Right lobe of liver (tissue), 6 donors: ENCODE measurements at regions not wholly inside any gene's neighbourhood (a gene's known extent, or its start where the extent isn't known, plus 50 kb on each side); places are given as distances from the start of the nearest gene placed in this dataset.
"Not testable (repeated sequence)": the region's sequence is repeated elsewhere in the genome, so short reads cannot be mapped to it uniquely, and the experiment has no call there.

ENCODE experiments used
- ATAC-seq, 4 donors: fragments of 200-7000 bp; cut with Tn5 transposase; one replicate each; pipeline ENCODE4 v1.9.1; 2020; ENCODE audit warnings: mild to moderate bottlenecking in 4 of 4, moderate library complexity in 4 of 4
- DNase-seq, 3 donors: peaks; one replicate each; pipeline ENCODE4 v3.0.0-alpha.2; 2020
- H3K27ac ChIP-seq, 3 donors: fragments of 200-600 bp; one replicate each; pipeline ENCODE4 v1.8.0; 2022
- H3K27me3 ChIP-seq, 2 donors: fragments of 200-600 bp; one replicate each; pipeline ENCODE4 v1.8.0; 2022
- H3K36me3 ChIP-seq, 4 donors: fragments of 200-600 bp; sonication (generic) in 1 of 4; one replicate each; pipeline versions ENCODE4 v1.5.1 to v1.8.0; 2017 to 2022; ENCODE audit warnings: control low read depth in 1 of 4
- H3K4me1 ChIP-seq, 4 donors: fragments of 200-600 bp; sonication (generic) in 1 of 4; one replicate each; pipeline versions ENCODE4 v1.5.1 to v1.8.0; 2017 to 2022; ENCODE audit warnings: control low read depth in 1 of 4
- H3K4me3 ChIP-seq, 3 donors: fragments of 200-600 bp; one replicate each; pipeline ENCODE4 v1.8.0; 2022
- H3K9me3 ChIP-seq, 4 donors: fragments of 200-600 bp; sonication (generic) in 1 of 4; one replicate each; pipeline versions ENCODE4 v1.5.1 to v1.8.0; 2017 to 2022; ENCODE audit warnings: control low read depth in 1 of 4
- WGBS: methylation state at CpG from one replicate; pipeline ENCODE4 v1.1.6; 2018; ENCODE audit warnings: low coverage, low lambda C conversion rate; ENCODE audit not compliant: insufficient coverage; ENCODE audit errors: missing lambda C conversion rate; 5-methylcytosine and 5-hydroxymethylcytosine counted together
- intact Hi-C, 2 donors: fragments of 100-400 bp; cut with DNase I; formaldehyde crosslinking; loops; one replicate each; pipeline versions ENCODE4 v1.11.2 to v1.14.1; 2022
- donor health status: DM: no; HTN: yes; CAD: no.
- donor health status: DM: no; HTN: no; CAD: no.
- donor health status: DM: no; HTN: no; CAD: no.
- donor health status: DM: no; HTN: yes; CAD: no.
- donor health status: DM: no; HTN: yes; CAD: no.

DNA sequence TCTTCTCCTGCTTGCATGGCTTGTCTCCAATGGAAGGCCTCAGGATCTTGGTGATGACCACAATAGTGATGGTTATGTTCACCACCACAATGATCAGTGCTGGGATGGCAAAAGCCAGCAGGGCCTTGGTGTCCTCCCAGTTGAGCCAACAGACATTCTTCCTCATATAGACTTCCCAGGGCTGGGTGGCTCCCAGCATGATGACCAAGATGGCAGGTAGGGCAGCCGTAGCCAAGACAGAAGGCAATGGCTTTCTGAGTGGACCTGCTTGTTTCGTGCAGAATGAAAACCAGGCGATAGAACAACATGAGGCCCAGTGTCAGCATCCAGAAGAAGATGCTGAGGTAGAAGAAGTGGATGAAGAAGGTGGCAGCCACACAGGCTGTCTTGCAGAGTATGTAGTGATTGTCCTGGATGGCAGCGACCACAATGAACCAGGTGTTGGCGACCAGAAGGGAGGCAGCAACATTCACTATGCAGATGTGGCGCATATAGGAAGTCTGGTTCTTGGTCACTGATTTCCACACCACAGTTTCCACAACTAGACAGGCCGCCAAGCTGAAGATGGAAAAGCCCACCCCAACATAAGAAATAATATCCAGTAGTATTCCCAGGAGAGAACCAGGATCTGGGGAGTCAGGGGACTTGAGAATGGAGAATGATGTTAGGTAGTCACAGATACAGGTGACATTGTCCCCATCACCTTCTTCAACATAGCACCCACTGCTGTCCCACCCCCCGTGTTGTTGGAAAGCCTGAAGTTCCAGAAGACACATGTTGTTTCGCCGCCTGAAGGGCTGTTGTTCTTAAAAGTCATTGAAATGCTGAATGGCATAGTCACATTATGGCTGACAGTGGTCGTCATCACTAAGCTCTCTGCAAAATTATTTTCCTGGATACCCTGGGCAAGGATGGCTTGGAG is 1671.4 kb downstream of the SPATA31A7 start:
- H3K27ac ChIP-seq, H3K4me3 ChIP-seq, H3K4me1 ChIP-seq, intact Hi-C loops, H3K36me3 ChIP-seq, DNase-seq, H3K9me3 ChIP-seq: not testable (repeated sequence)
- peaks cover 0 to 11% of the 10 kb centered on the region in 2 donors for H3K27me3 ChIP-seq
- 59% methylated on average over 11 of the region's 11 CpGs for WGBS
- peak in 2 of 4 donors; percentile 33 to 45 for ATAC-seq

DNA sequence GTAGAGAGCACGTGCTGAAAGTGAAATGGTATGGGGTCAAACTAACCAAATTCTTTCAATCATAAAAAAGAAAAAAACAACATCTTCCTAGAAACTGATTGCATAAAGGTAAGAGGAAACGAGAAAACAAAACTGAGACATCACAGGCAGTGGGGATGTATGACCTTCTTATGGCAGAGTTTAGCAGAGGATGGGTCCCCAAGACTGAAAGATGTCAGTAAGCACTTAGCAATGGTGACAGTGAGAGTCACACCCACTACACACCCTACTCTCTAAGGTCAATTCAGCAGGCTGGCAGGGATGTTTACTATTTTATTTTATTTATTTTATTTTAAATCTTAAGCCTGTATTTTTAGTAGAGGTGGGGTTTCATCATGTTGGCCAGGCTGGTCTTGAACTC is 1672.3 kb downstream of the SPATA31A7 start:
- DNase-seq, H3K9me3 ChIP-seq, H3K4me1 ChIP-seq, intact Hi-C loops, H3K27me3 ChIP-seq, H3K4me3 ChIP-seq, H3K27ac ChIP-seq, H3K36me3 ChIP-seq: not testable (repeated sequence)
- ATAC-seq, result peak in 3 of 4 donors; percentile 9 to 27 (median 11)
- WGBS, result 42% methylated on average over 2 of the region's 2 CpGs

DNA sequence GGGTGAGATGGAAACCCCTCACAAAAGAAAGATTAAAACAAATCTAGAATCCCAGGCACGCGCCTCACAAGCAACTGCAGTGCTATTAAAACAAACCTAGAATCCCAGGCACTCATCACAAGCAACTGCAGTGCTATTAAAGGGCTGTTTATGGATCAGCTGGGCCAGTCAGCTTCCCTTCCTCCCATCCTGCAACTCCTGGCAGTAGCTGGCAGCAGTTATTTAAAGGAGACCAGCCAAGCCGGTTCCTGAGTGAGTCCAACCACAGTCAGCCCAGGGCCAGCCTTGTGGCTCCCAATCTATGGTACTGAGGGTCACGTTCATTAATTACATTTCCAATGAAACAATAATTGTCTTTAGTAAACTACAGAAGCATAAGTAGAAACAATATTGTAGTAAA is 1673.5 kb downstream of the SPATA31A7 start:
- WGBS, result 28% methylated on average over 4 of the region's 4 CpGs
- ATAC-seq, result not testable (repeated sequence)

DNA sequence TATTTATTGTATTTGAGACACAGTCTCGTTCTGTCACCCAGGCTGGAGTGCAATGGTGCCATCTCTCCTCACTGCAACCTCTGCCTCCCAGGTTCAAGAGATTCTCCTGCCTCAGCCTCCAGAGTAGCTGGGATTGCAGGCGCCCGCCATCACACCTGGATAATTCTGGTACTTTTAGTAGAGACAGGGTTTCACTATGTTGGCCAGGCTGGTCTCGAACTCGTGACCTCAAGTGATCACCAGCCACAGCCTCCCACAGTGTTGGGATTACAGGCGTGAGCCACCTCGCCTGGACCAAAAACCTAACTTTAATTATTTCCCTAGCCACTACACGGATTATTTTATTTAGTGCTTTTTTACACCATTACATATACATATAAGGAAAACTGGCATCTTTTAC is 1674.0 kb downstream of the SPATA31A7 start:
- WGBS, result 53% methylated on average over 8 of the region's 8 CpGs
- H3K9me3 ChIP-seq, H3K4me3 ChIP-seq, H3K27me3 ChIP-seq, H3K4me1 ChIP-seq, H3K36me3 ChIP-seq, H3K27ac ChIP-seq, DNase-seq, ATAC-seq, intact Hi-C loops: not testable (repeated sequence)

More for the DNA sequence above, 1673.5 kb downstream of the SPATA31A7 start:
- H3K4me1 ChIP-seq, H3K36me3 ChIP-seq, H3K9me3 ChIP-seq, H3K27me3 ChIP-seq, intact Hi-C loops, H3K27ac ChIP-seq, DNase-seq, H3K4me3 ChIP-seq: not testable (repeated sequence)

DNA sequence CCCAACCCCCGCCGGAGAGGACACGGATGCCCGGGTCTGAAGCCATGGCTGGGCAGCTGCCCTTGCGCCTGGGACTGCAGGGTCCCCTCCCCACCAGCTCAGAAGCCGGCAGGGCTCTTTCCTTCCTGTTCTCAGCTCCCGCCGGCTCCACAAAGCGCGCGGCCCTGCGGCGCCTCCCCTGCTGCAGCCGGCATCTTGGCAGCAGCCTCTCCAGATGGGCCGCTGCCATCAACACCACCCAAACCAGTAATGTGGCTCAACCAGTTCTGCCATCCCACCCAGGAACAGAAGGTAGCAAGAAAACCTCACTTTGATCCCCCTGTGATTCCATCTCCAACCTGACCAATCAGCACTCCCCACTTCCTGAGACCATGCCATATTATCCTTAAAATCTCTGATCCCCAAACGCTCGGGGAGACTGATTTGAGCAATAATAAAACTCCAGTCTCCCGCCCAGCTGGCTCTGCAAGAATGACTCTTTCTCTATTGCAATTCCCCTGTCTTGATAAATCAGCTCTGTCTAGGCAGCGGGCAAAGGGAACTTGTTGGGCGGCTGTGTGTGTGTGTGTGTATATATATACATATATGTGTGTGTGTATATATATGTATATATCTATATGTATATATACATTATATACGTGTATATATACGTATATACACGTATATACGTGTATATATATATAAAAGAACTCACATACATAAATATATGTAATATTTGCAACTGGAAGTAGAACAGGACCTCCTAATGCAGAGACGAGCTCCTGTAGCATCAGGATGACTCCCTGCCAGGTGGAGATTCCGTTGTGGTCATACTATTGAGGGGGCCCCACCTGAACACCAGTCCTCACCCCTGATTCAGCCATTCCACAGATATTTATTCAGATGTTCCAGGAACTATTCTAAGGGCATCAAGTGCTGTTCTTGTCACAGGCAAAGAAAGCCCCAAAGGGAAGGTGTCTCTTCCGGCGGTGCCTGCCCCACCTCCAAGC is 1674.9 kb downstream of the SPATA31A7 start:
- H3K36me3 ChIP-seq, H3K4me3 ChIP-seq, H3K27ac ChIP-seq, H3K27me3 ChIP-seq, H3K4me1 ChIP-seq, intact Hi-C loops, H3K9me3 ChIP-seq: not testable (repeated sequence)
- peak; percentile 33 to 62 (median 48) for ATAC-seq
- 14% methylated on average over 28 of the region's 28 CpGs for WGBS
- peak in 2 of 3 donors; percentile 50 to 66 for DNase-seq

DNA sequence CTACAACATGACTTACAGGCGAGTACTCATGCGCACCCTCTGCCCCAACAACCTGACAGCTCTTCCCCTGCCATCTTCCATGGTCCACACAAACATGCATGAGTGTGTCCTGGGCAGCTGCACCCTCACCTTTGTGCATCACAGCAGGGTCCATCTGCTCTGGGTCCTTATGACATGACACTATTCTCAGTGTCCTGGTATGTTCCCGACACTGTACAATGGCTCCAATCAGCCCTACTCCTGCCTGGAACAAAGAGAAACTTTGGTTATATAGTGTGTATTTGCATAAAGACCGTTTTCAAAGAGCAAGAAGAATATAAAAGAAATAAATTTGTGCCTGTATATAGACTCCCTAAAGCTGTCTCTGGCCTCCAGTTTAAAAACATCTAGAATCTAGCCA is 1679.2 kb downstream of the SPATA31A7 start:
- H3K36me3 ChIP-seq, DNase-seq, H3K4me3 ChIP-seq, H3K9me3 ChIP-seq, intact Hi-C loops, H3K4me1 ChIP-seq, H3K27ac ChIP-seq, ATAC-seq, H3K27me3 ChIP-seq: not testable (repeated sequence)
- WGBS, result 52% methylated on average over 2 of the region's 4 CpGs

DNA sequence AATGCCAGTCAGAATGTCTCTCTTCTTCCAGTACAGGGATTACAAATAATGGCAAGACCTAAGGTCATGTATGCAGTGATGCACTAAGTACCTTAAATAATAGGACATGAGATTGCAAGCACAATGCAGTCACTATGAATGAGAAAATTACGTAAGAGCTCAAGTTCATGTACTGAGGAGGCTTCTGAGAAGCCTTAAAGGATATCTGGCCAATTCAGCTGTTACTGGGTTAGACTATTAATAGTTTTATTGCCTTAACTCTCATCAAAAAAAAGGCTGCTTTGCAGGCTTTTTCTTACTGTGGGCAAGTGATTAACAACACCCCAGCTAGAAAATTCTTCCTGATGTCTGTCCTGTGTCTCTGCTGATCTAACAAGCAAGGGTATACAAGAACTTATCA is 1681.9 kb downstream of the SPATA31A7 start:
- ATAC-seq, H3K4me3 ChIP-seq, intact Hi-C loops, H3K4me1 ChIP-seq, H3K27me3 ChIP-seq, H3K27ac ChIP-seq, H3K36me3 ChIP-seq, H3K9me3 ChIP-seq, DNase-seq: not testable (repeated sequence)
- 24% methylated on average over 1 of the region's 1 CpG for WGBS

DNA sequence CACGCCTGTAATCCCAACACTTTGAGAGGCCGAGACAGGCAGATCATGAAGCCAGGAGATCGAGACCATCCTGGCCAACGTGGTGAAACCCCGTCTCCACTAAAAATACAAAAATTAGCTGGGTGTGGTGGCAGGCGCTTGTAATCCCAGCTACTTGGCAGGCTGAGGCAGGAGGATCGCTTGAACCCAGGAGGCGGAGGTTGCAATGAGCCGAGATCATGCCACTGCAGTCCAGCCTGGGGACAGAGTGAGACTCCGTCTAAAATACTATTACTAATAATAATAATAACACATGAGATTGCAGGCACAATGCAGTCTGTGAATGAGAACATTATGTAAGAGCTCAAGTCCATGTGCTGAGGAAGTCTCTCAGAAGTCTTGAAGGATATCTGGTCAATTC is 1684.4 kb downstream of the SPATA31A7 start:
- H3K4me3 ChIP-seq, intact Hi-C loops, H3K4me1 ChIP-seq, H3K9me3 ChIP-seq, H3K27me3 ChIP-seq, H3K36me3 ChIP-seq, DNase-seq, H3K27ac ChIP-seq, ATAC-seq: not testable (repeated sequence)
- WGBS, result 70% methylated on average over 10 of the region's 10 CpGs

DNA sequence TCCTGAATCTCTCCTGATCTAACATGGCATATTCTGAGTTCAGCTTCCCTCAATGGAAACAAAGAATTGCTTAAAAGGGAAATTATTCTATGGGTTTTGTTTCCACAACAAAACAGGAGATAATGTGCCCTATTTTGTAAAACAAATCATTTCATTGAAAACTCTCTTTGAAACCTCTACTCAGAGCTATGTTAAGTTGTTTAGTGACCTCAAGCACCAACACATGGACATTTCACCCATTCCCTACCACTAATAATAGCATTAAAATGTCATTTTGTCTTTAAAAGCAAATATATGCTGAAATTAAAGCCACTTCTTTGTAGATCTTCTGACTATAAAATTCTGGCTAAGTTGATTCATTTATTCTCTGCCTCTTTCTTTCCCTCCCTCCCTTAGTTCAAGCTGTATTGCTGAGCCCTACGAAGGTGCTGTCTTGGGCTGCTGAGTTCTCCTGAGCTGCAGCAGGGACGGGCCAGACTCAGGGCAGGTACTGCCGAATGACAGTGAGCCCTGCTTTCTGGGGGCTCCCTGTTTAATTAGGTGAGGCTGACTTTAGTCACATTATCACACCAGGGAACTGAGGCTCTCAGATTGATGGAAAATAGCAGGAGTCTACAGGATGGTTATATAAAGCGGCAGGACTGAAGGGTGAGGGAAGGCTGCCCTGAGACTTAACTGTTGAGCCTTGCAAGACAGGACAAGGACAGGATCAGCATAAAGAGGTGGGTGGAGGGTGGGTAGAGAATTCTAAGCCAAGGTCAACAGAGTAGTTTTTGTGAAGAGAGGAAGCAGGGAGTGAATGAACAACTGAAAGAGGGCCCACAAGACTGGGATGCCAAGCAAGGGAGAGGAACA is 1685.1 kb downstream of the SPATA31A7 start:
- intact Hi-C loops, H3K27ac ChIP-seq, H3K27me3 ChIP-seq, DNase-seq, H3K4me3 ChIP-seq, H3K4me1 ChIP-seq, H3K9me3 ChIP-seq, H3K36me3 ChIP-seq: not testable (repeated sequence)
- WGBS, result 37% methylated on average over 4 of the region's 4 CpGs
- peak in 3 of 4 donors; percentile 36 to 42 (median 40) for ATAC-seq

DNA sequence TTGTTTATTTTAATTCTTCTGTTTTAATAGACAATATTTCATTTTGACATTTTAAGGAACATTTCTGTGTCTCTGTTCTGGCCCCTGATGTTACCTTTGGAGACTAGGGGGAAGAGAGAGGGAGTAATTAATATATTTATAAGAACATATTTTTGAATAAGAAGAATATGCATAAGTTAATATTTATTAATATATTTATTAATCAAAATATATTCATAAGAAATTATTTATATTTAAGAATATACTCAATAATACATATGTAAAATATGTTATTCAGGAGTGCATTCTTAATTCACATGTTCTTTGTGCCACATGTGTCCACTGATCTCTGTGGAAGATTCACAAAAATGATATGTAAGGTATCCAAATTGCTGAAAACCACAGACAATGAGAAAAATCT is 1687.7 kb downstream of the SPATA31A7 start:
- H3K36me3 ChIP-seq, H3K4me1 ChIP-seq, ATAC-seq, H3K27me3 ChIP-seq, DNase-seq, H3K9me3 ChIP-seq, H3K27ac ChIP-seq, intact Hi-C loops, H3K4me3 ChIP-seq: not testable (repeated sequence)
